Ovary (tissue), 3 donors: ENCODE measurements at regions not wholly inside any gene's neighbourhood (a gene's known extent, or its start where the extent isn't known, plus 50 kb on each side); places are given as distances from the start of the nearest gene placed in this dataset.

Experiments used
- EP300 ChIP-seq: sonication (generic); formaldehyde crosslinking; IDR thresholded peaks from one replicate; pipeline ENCODE4 v1.6.1; 2017; ENCODE audit warnings: antibody characterized with exemption
- POLR2A ChIP-seq: fragments of 450-650 bp; IDR thresholded peaks from one replicate; pipeline ENCODE4 v1.6.1; 2017; ENCODE audit warnings: antibody characterized with exemption, mild to moderate bottlenecking, moderate library complexity
- TF ChIP-seq, protein P1 (sequence below), 3 donors: fragments of 450-650 bp in 2 of 3; fragments of 200-600 bp in 1 of 3; IDR thresholded peaks; one replicate each; pipeline versions ENCODE4 v1.5.1 to v1.8.0; 2016 to 2022; ENCODE audit warnings: antibody characterized with exemption in 3 of 3, mild to moderate bottlenecking in 1 of 3
- donor health status: DM: no; HTN: no; CAD: no.

DNA sequence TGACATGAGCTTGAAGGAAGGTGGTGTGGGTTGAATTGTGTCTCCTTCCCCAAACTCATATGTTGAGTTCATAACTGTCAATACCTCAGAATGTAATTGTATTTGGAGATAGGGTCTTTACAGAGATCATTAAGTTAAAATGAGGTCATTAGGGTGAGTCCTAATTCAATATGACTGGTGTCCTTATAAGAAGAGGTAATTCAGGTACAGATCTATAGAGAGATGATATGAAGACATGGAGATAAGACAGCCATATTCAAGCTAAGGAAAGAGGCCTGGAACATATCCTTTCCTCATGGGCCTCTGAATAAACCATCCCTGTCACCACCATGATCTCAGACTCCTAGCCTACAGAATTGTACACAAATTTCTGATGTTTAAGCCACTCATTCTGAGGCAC, 514.7 kb upstream of the MGAT4C start:
- TF ChIP-seq, protein P1, sequence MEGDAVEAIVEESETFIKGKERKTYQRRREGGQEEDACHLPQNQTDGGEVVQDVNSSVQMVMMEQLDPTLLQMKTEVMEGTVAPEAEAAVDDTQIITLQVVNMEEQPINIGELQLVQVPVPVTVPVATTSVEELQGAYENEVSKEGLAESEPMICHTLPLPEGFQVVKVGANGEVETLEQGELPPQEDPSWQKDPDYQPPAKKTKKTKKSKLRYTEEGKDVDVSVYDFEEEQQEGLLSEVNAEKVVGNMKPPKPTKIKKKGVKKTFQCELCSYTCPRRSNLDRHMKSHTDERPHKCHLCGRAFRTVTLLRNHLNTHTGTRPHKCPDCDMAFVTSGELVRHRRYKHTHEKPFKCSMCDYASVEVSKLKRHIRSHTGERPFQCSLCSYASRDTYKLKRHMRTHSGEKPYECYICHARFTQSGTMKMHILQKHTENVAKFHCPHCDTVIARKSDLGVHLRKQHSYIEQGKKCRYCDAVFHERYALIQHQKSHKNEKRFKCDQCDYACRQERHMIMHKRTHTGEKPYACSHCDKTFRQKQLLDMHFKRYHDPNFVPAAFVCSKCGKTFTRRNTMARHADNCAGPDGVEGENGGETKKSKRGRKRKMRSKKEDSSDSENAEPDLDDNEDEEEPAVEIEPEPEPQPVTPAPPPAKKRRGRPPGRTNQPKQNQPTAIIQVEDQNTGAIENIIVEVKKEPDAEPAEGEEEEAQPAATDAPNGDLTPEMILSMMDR (IDR thresholded peaks at IDR 0.05): no peak
- TF ChIP-seq EP300: no peak
- TF ChIP-seq POLR2A: no peak
